Tibial artery (tissue), 4 donors: ENCODE measurements at regions not wholly inside any gene's neighbourhood (a gene's known extent, or its start where the extent isn't known, plus 50 kb on each side); places are given as distances from the start of the nearest gene placed in this dataset.
"Not testable (repeated sequence)": the region's sequence is repeated elsewhere in the genome, so short reads cannot be mapped to it uniquely, and the experiment has no call there.

Experiments used
- DNase-seq, 2 donors: peaks; one replicate each; pipeline ENCODE4 v3.0.0-alpha.2; 2019
- H3K27ac ChIP-seq, 2 donors: fragments of 200-600 bp; sonication (generic) in 1 of 2; 1 replicate in 1 of 2; 2 replicates in 1 of 2; pipeline ENCODE4 v1.5.1; 2018 to 2019; ENCODE audit warnings: mild to moderate bottlenecking in 1 of 2
- H3K27me3 ChIP-seq, 2 donors: fragments of 200-600 bp; sonication (generic) in 1 of 2; one replicate each; pipeline versions ENCODE4 v1.5.1 to v1.6.0; 2016 to 2019
- H3K36me3 ChIP-seq, 3 donors: fragments of 200-600 bp; sonication (generic) in 2 of 3; one replicate each; pipeline ENCODE4 v1.5.1; 2016 to 2019; ENCODE audit warnings: mild to moderate bottlenecking in 2 of 3
- H3K4me1 ChIP-seq, 4 donors: fragments of 200-600 bp; sonication (generic) in 2 of 4; 1 replicate in 3 of 4; 2 replicates in 1 of 4; pipeline ENCODE4 v1.5.1; 2016 to 2019
- H3K4me3 ChIP-seq, 2 donors: fragments of 200-600 bp; sonication (generic) in 1 of 2; 1 replicate in 1 of 2; 2 replicates in 1 of 2; pipeline ENCODE4 v1.5.1; 2018 to 2019; ENCODE audit warnings: mild to moderate bottlenecking in 2 of 2
- H3K9me3 ChIP-seq, 3 donors: fragments of 200-600 bp; sonication (generic) in 1 of 3; one replicate each; pipeline ENCODE4 v1.5.1; 2016 to 2019
- intact Hi-C: fragments of 100-400 bp; cut with DNase I; formaldehyde crosslinking; loops from one replicate; pipeline ENCODE4 v1.15.0; 2023; ENCODE audit warnings: low total_unique reads
- TF ChIP-seq, protein P1 (sequence below), 2 experiments: fragments of 200-600 bp in 1 of 2; fragments of 450-650 bp in 1 of 2; IDR thresholded peaks; one replicate each; pipeline ENCODE4 v1.5.1; 2017 to 2019; ENCODE audit warnings: antibody characterized with exemption in 2 of 2, mild to moderate bottlenecking in 1 of 2, moderate library complexity in 1 of 2

DNA sequence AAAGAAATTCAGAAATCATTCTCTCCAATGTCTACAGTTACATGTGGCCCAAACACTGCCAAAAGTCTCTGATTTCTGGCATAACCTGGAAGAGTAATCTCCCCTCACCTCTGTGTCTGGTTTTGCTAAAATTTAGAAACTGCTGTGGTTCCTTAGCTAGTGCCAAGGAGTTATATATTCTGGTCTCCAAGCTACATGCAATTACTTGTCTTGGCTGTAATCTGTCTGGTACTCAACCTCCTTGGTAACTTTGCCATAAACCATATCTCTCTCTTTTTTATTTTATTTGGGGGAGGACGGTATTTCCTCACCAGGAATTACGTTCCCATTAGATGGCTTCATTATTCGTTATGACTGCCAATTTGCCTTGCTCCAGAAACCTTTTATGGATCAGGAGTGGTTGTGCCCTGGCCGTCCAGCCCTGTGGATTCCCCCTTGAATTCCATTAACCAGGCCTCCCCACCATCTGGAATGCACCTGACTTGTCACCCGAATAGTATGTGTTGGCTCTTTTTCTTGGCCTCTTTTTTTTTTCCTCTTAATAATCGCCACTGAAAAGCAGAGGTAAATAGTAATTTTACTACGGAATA, 400.0 kb downstream of the CD83 start:
- no peaks in the 10 kb centered on the region for H3K27me3 ChIP-seq
- H3K9me3 ChIP-seq: no peaks in the 10 kb centered on the region
- no peak overlapping the region for H3K4me3 ChIP-seq
- DNase-seq: no peak
- no peak overlapping the region for H3K27ac ChIP-seq
- intact Hi-C loops: no loop called here
- TF ChIP-seq, protein P1, sequence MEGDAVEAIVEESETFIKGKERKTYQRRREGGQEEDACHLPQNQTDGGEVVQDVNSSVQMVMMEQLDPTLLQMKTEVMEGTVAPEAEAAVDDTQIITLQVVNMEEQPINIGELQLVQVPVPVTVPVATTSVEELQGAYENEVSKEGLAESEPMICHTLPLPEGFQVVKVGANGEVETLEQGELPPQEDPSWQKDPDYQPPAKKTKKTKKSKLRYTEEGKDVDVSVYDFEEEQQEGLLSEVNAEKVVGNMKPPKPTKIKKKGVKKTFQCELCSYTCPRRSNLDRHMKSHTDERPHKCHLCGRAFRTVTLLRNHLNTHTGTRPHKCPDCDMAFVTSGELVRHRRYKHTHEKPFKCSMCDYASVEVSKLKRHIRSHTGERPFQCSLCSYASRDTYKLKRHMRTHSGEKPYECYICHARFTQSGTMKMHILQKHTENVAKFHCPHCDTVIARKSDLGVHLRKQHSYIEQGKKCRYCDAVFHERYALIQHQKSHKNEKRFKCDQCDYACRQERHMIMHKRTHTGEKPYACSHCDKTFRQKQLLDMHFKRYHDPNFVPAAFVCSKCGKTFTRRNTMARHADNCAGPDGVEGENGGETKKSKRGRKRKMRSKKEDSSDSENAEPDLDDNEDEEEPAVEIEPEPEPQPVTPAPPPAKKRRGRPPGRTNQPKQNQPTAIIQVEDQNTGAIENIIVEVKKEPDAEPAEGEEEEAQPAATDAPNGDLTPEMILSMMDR (IDR thresholded peaks at IDR 0.05): no peak
- no peaks in the 10 kb centered on the region for H3K36me3 ChIP-seq
- H3K4me1 ChIP-seq: no peaks in the 10 kb centered on the region

DNA sequence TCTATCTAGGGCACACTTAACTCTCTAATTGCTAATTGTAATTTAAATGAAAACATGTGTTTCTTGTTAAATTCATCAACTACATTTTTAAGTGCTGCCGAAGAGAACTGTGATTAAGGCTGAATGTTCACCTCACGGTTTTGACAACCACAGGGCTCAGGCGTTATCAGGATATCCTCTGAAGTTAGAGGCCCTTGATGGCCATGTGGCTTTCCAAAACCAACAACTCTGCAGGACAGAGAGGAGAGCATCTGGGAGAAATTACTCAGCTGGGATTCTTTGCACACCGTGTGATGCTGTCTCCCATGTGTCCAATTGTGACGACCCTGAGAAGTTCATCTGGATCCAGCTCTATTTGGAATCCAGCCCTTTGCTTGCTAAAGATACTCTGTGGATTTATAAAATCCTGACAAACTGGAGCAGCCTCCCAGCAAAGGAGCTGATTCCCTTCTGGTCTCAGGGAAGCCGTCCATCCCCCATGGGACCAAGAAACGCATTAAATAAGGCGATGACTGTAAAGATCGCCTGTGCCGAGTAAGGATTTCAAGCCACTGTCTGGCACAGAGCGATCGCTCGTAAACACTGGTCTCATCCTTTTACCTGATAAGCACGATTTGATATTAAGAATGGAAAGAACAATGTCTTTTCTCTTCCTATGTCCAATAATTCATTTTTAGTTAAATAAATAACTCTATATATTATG, 401.1 kb downstream of the CD83 start:
- no peak for DNase-seq
- H3K36me3 ChIP-seq: no peaks in the 10 kb centered on the region
- intact Hi-C loops: no loop called here
- TF ChIP-seq, protein P1 (IDR thresholded peaks at IDR 0.05): no peak
- no peak overlapping the region for H3K27ac ChIP-seq
- H3K4me3 ChIP-seq: no peak overlapping the region
- H3K27me3 ChIP-seq: no peaks in the 10 kb centered on the region
- no peaks in the 10 kb centered on the region for H3K9me3 ChIP-seq
- H3K4me1 ChIP-seq: no peaks in the 10 kb centered on the region

DNA sequence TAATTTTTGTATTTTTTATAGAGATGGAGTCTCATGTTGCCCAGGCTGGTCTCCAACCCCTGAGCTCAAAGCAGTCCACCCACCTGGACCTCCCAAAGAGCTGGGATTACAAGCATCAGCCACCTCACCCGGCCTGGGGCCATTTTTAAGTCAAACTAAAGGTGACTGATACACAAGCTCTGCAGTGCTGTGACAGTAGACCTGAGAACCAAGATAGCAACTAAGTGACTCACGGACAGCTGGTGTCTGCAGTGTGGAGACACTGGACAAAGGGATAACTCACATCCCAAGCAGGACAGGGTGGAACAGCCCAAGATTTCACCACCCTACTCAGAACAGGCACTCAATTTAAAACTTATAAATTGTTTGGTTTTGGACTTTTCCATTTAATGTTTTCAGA, 402.5 kb downstream of the CD83 start:
- no peaks in the 10 kb centered on the region for H3K9me3 ChIP-seq
- no peak overlapping the region for H3K4me3 ChIP-seq
- H3K36me3 ChIP-seq: no peaks in the 10 kb centered on the region
- H3K27me3 ChIP-seq: no peaks in the 10 kb centered on the region
- TF ChIP-seq, protein P1 (IDR thresholded peaks at IDR 0.05): no peak
- no peak overlapping the region for H3K27ac ChIP-seq
- intact Hi-C loops: no loop called here
- DNase-seq: no peak
- H3K4me1 ChIP-seq: no peaks in the 10 kb centered on the region

DNA sequence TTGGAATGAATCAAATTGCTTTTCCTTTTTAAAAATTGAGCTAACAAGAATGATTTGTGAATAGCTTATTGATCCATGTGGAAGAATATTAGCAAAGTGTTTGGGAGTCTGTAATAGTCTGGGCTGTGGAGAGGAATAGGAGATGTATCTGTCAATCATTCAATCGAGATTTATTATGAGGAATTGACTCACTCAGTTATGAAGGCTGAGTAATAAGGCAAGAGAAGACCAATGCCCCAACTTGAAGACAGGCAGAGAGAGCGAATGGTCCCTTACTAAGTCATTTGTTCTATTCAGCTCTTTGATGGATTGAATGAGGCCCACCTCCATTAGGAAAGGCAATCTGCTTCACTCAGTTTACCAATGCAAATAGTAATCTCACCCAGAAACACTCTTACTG, 403.0 kb downstream of the CD83 start:
- H3K27me3 ChIP-seq: no peaks in the 10 kb centered on the region
- no peaks in the 10 kb centered on the region for H3K36me3 ChIP-seq
- no peak overlapping the region for H3K27ac ChIP-seq
- TF ChIP-seq, protein P1 (IDR thresholded peaks at IDR 0.05): no peak
- DNase-seq: no peak
- intact Hi-C loops: no loop called here
- H3K9me3 ChIP-seq: no peaks in the 10 kb centered on the region
- no peak overlapping the region for H3K4me3 ChIP-seq
- no peaks in the 10 kb centered on the region for H3K4me1 ChIP-seq

DNA sequence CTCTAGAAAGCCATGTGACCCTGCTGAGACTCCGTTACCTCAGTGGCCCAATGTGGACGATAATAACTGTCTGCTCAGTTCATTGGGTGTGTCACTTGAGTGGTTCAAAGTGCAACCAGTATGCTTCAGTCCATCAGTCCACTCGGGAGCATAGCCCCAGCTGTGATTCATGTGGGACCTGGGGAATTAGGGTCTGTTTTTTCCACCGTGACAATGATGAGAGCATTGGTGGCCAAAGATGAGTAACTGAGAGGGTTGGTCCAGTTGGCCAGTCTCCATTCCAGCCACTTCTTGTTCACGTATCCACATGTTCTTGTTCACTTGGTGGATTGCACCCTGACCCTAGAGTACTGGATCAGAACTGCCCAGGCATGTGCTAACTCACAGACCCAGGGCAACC, 403.6 kb downstream of the CD83 start:
- Histone ChIP-seq H3K36me3 (no peaks in the 10 kb centered on the region), H3K27ac (no peak overlapping the region), H3K9me3 (no peaks in the 10 kb centered on the region), H3K4me1 (no peaks in the 10 kb centered on the region), H3K27me3 (no peaks in the 10 kb centered on the region), H3K4me3 (no peak overlapping the region)
- intact Hi-C loops: no loop called here
- TF ChIP-seq, protein P1 (IDR thresholded peaks at IDR 0.05): no peak
- DNase-seq: no peak

DNA sequence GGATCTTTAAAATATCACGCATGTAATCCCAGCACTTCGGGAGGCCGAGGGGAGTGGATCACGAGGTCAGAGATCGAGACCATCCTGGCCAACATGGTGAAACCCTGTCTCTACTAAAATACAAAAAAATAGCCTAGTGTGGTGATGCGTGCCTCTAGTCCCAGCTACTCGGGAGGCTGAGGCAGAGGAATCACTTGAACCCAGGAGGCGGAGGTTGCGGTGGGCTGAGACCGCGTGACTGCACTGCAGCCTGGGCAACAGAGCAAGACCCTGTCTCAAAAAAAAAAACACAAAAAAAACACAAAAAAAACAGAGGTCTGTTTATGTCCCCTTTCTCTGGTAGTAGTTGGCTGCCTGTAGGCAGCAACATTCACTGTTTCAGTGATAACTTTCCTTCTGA, 404.3 kb downstream of the CD83 start:
- H3K9me3 ChIP-seq, H3K4me3 ChIP-seq, DNase-seq, intact Hi-C loops, H3K27me3 ChIP-seq, H3K36me3 ChIP-seq, H3K4me1 ChIP-seq, H3K27ac ChIP-seq: not testable (repeated sequence)
